Endothelial cell of umbilical vein (primary cell): ENCODE measurements at regions not wholly inside any gene's neighbourhood (a gene's known extent, or its start where the extent isn't known, plus 50 kb on each side); places are given as distances from the start of the nearest gene placed in this dataset.

ENCODE experiments used
- BruUV-seq: library from RNA; stranded (reverse); fragments of 400-500 nt; replicated peaks from 2 replicates; lab custom pipeline; 2021; lab: Mats Ljungman, UMichigan
- CTCF ChIA-PET: fragments of 300-600, 350-600 bp; sonication (Branson Sonifier 250); formaldehyde crosslinking; loops from one replicate; lab custom pipeline; 2021; ENCODE audit warnings: antibody characterized with exemption, inconsistent platforms; lab: Charles Lee
- POLR2A ChIA-PET: fragments of 300-600, 350-600 bp; sonication (Branson Sonifier 250); formaldehyde crosslinking; loops from one replicate; lab custom pipeline; 2021; ENCODE audit warnings: antibody characterized with exemption, inconsistent platforms; lab: Charles Lee
- DNase-seq: peaks from one replicate; pipeline ENCODE4 v3.0.0-alpha.2; 2011; ENCODE audit warnings: low read depth, low spot score
- FAIRE-seq: peaks from 2 replicates; lab custom pipeline; 2011; peaks lifted over from hg19 to GRCh38; lab: Jason Lieb, UNC
- H2AFZ ChIP-seq: 2 replicates; pipeline ENCODE4 v1.6.0; 2012; ENCODE audit warnings: low read depth, low read length, control low read depth, inconsistent platforms
- H3K27ac ChIP-seq: 2 replicates; pipeline ENCODE4 v1.5.1; 2011; ENCODE audit warnings: low read depth, mild to moderate bottlenecking, control low read depth, low read length, moderate library complexity; ENCODE audit not compliant: insufficient read depth
- H3K27me3 ChIP-seq, 2 experiments: 2 replicates each; pipeline versions ENCODE4 v1.6.0 to v1.6.1; 2011; ENCODE audit warnings: low read length in 2 of 2, mixed read lengths in 1 of 2; ENCODE audit not compliant: control insufficient read depth in 2 of 2, insufficient read depth in 2 of 2
- H3K36me3 ChIP-seq, 2 experiments: 2 replicates in 1 of 2; 3 replicates in 1 of 2; pipeline ENCODE4 v1.5.1; 2011; ENCODE audit warnings: low read length in 2 of 2, mild to moderate bottlenecking in 1 of 2, moderate library complexity in 1 of 2; ENCODE audit not compliant: control insufficient read depth in 2 of 2, insufficient read depth in 2 of 2; ENCODE audit errors: extremely low read depth in 1 of 2
- H3K4me1 ChIP-seq: 3 replicates; pipeline ENCODE4 v1.5.1; 2011; ENCODE audit warnings: mild to moderate bottlenecking, low read length; ENCODE audit not compliant: control insufficient read depth, insufficient read depth; ENCODE audit errors: extremely low read depth
- H3K4me2 ChIP-seq: 2 replicates; pipeline ENCODE4 v1.6.1; 2011; ENCODE audit warnings: low read length, control low read depth, mixed read lengths; ENCODE audit not compliant: insufficient read depth
- H3K4me3 ChIP-seq, 3 experiments: fragments of 200-600 bp in 1 of 3; sonication (generic), shearing (Covaris generic) in 1 of 3; replicated peaks in 1 of 3; 2 replicates each; pipeline ENCODE4 v1.5.1; 2011 to 2016; ENCODE audit warnings: control low read depth in 3 of 3, low read length in 3 of 3, mild to moderate bottlenecking in 2 of 3, inconsistent platforms in 1 of 3, low read depth in 1 of 3, moderate library complexity in 1 of 3; ENCODE audit not compliant: insufficient read depth in 1 of 3
- H3K79me2 ChIP-seq: 2 replicates; pipeline ENCODE4 v1.6.0; 2012; ENCODE audit warnings: low read length, inconsistent platforms; ENCODE audit not compliant: control insufficient read depth, insufficient read depth
- H3K9ac ChIP-seq: replicated peaks from 2 replicates; pipeline ENCODE3; 2011; ENCODE audit warnings: low read length, control low read depth; ENCODE audit not compliant: insufficient read depth; ENCODE audit errors: extremely low read depth
- H3K9me1 ChIP-seq: replicated peaks from 3 replicates; pipeline ENCODE4 v1.6.0; 2011; ENCODE audit warnings: mild to moderate bottlenecking, low read length; ENCODE audit not compliant: control insufficient read depth, insufficient read depth; ENCODE audit errors: extremely low read depth
- H3K9me3 ChIP-seq: replicated peaks from 2 replicates; pipeline ENCODE4 v1.5.1; 2012; ENCODE audit warnings: low read length, inconsistent platforms; ENCODE audit not compliant: control insufficient read depth, insufficient read depth
- H4K20me1 ChIP-seq: replicated peaks from 2 replicates; pipeline ENCODE3; 2011; ENCODE audit warnings: mild to moderate bottlenecking, low read length; ENCODE audit not compliant: control insufficient read depth, insufficient read depth; ENCODE audit errors: extremely low read depth
- CTCF ChIP-seq, 2 donors: IDR thresholded peaks; 1 replicate in 1 of 2; 2 replicates in 1 of 2; pipeline ENCODE4 v1.5.1; 2011; ENCODE audit warnings: low read length in 2 of 2, mild to moderate bottlenecking in 2 of 2, moderate library complexity in 2 of 2, control low read depth in 1 of 2, inconsistent platforms in 1 of 2, low read depth in 1 of 2; ENCODE audit not compliant: insufficient read depth in 1 of 2; ENCODE audit errors: extremely low read depth in 1 of 2
- EZH2 ChIP-seq: IDR thresholded peaks from 2 replicates; pipeline ENCODE4 v1.6.1; 2012; ENCODE audit warnings: borderline replicate concordance, low read depth, mild to moderate bottlenecking, moderate library complexity, low read length, inconsistent platforms; ENCODE audit not compliant: severe bottlenecking
- FOS ChIP-seq: IDR thresholded peaks from 2 replicates; pipeline ENCODE4 v1.6.1; 2011; ENCODE audit warnings: mild to moderate bottlenecking, low read length, moderate library complexity, borderline replicate concordance; ENCODE audit not compliant: insufficient read depth
- GATA2 ChIP-seq: IDR thresholded peaks from 2 replicates; pipeline ENCODE4 v1.7.0; 2011; ENCODE audit warnings: low read depth, mild to moderate bottlenecking, moderate library complexity, mixed read lengths, low read length; ENCODE audit not compliant: insufficient read length, insufficient read depth
- JUN ChIP-seq: IDR thresholded peaks from 2 replicates; pipeline ENCODE4 v1.6.1; 2011; ENCODE audit warnings: borderline replicate concordance, low read depth; ENCODE audit not compliant: insufficient read length, insufficient read depth
- MYC ChIP-seq: IDR thresholded peaks from one replicate; pipeline ENCODE4 v1.6.1; 2011; ENCODE audit warnings: mild to moderate bottlenecking, low read depth, low read length
- POLR2A ChIP-seq: IDR thresholded peaks from 2 replicates; pipeline ENCODE4 v1.6.1; 2012; ENCODE audit warnings: low read depth, mild to moderate bottlenecking, control low read depth, low read length
- POLR2AphosphoS5 ChIP-seq: IDR thresholded peaks from 2 replicates; pipeline ENCODE4 v1.6.1; 2012; ENCODE audit warnings: low read depth, mild to moderate bottlenecking, control low read depth, low read length, moderate library complexity; ENCODE audit not compliant: insufficient read depth
- dilution Hi-C: fragments of 300-500 bp; cut with MboI; formaldehyde crosslinking; loops from one replicate; pipeline ENCODE4 v1.15.0; 2019; ENCODE audit warnings: low sequenced_read_pairs; ENCODE audit not compliant: extremely low pct_ligation_motif_present
- intact Hi-C: fragments of 100-400 bp; cut with micrococcal nuclease; formaldehyde crosslinking; loops from one replicate; pipeline ENCODE4 v1.10.0; 2022
- TF ChIP-seq, protein P1 (sequence below): IDR thresholded peaks from 2 replicates; pipeline ENCODE4 v1.6.1; 2011; ENCODE audit not compliant: insufficient read depth, insufficient read length

- H4K20me1 ChIP-seq = no peaks in the 10 kb centered on the region
- no peak for TF ChIP-seq FOS
- no peak for TF ChIP-seq CTCF (IDR thresholded peaks at IDR 0.05; ENCODE audit: extremely low read depth in 1 of 2, insufficient read depth in 1 of 2, low read depth in 1 of 2, low read length in 2 of 2)
- TF ChIP-seq MYC = no peak
- no peak for TF ChIP-seq EZH2
- TF ChIP-seq, protein P1, sequence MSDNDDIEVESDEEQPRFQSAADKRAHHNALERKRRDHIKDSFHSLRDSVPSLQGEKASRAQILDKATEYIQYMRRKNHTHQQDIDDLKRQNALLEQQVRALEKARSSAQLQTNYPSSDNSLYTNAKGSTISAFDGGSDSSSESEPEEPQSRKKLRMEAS = no peak
- no peak for TF ChIP-seq GATA2
- TF ChIP-seq POLR2A = no peak
- no peak for TF ChIP-seq POLR2AphosphoS5
- no peak for TF ChIP-seq JUN
- no peaks in the 10 kb centered on the region for H3K9me3 ChIP-seq
- no peak overlapping the region for H3K4me3 ChIP-seq
- no peak overlapping the region for H2AFZ ChIP-seq
- no peaks in the 10 kb centered on the region for H3K79me2 ChIP-seq
- POLR2A ChIA-PET = no interaction called here
- no peaks in the 10 kb centered on the region for H3K36me3 ChIP-seq
- no peak overlapping the region for H3K9ac ChIP-seq
- no peaks in the 10 kb centered on the region for H3K4me1 ChIP-seq
- FAIRE-seq (no peak), DNase-seq (no peak)
- H3K9me1 ChIP-seq = no peaks in the 10 kb centered on the region
- dilution Hi-C loops (no loop called here), intact Hi-C loops (no loop called here)
- no TSS peak for BruUV-seq
- H3K4me2 ChIP-seq = no peak overlapping the region
- CTCF ChIA-PET = interaction anchor here (1.5 kb wide), 1 partner anchor 13 kb away, joined by 3 read pairs; no protein-coding TSS in a partner anchor
- H3K27me3 ChIP-seq = peaks cover 0 to 3% of the 10 kb centered on the region in 2 experiments
- H3K27ac ChIP-seq = no peak overlapping the region
These were observed 65.5 kb downstream of the SYF2 start for GRCh38 chr1:25166847-25167246.
